ENCODE measurements at regions not wholly inside any gene's neighbourhood (a gene's known extent, or its start where the extent isn't known, plus 50 kb on each side); places are given as distances from the start of the nearest gene placed in this dataset.

GRCh38 chr4:153966641-153967040 is 177.8 kb upstream of the SFRP2 start:
- no peak for ATAC-seq
- TF ChIP-seq ESRRG (CRISPR knock-in tag; IDR thresholded peaks at IDR 0.05) = no peak
- no peak for TF ChIP-seq ZC3H10 (CRISPR knock-in tag; IDR thresholded peaks at IDR 0.05)
- no peak for TF ChIP-seq CSDC2 (CRISPR knock-in tag; IDR thresholded peaks at IDR 0.05)
- no peak for TF ChIP-seq OSR1 (CRISPR knock-in tag; IDR thresholded peaks at IDR 0.05)
- no peak for TF ChIP-seq TCF4 (CRISPR knock-in tag; IDR thresholded peaks at IDR 0.05; ENCODE audit: borderline replicate concordance)
- TF ChIP-seq TOX (CRISPR knock-in tag; IDR thresholded peaks at IDR 0.05; ENCODE audit: borderline replicate concordance) = no peak
- TF ChIP-seq PPARA (CRISPR knock-in tag; IDR thresholded peaks at IDR 0.05; ENCODE audit: borderline replicate concordance) = no peak
- TF ChIP-seq SNAI2 (CRISPR knock-in tag; IDR thresholded peaks at IDR 0.05) = no peak
- TF ChIP-seq RARB (CRISPR knock-in tag; IDR thresholded peaks at IDR 0.05) = no peak
- TF ChIP-seq CREB5 (CRISPR knock-in tag; IDR thresholded peaks at IDR 0.05; ENCODE audit: low read depth) = no peak
- no peak for TF ChIP-seq CSRNP3 (CRISPR knock-in tag; IDR thresholded peaks at IDR 0.05)
- no peak for TF ChIP-seq POU6F1 (CRISPR knock-in tag; IDR thresholded peaks at IDR 0.05; ENCODE audit: borderline replicate concordance, low read depth)
- no peak for TF ChIP-seq ARNTL (CRISPR knock-in tag; IDR thresholded peaks at IDR 0.05; ENCODE audit: borderline replicate concordance, low read depth)
- TF ChIP-seq PATZ1 (CRISPR knock-in tag; IDR thresholded peaks at IDR 0.05; ENCODE audit: borderline replicate concordance) = no peak
- no peak for TF ChIP-seq ZNF565 (CRISPR knock-in tag; conservative IDR thresholded peaks at IDR 0.05; ENCODE audit: low read depth)
- TF ChIP-seq ZFP3 (CRISPR knock-in tag; IDR thresholded peaks at IDR 0.05) = no peak

GRCh38 chr4:153963216-153963615 is 174.3 kb upstream of the SFRP2 start:
- ATAC-seq = no peak
- TF ChIP-seq OSR1 (CRISPR knock-in tag; IDR thresholded peaks at IDR 0.05) = no peak
- TF ChIP-seq RARB (CRISPR knock-in tag; IDR thresholded peaks at IDR 0.05) = no peak
- no peak for TF ChIP-seq CREB5 (CRISPR knock-in tag; IDR thresholded peaks at IDR 0.05; ENCODE audit: low read depth)
- TF ChIP-seq PPARA (CRISPR knock-in tag; IDR thresholded peaks at IDR 0.05; ENCODE audit: borderline replicate concordance) = no peak
- TF ChIP-seq ZFP30 (CRISPR knock-in tag; IDR thresholded peaks at IDR 0.05) = no peak
- no peak for TF ChIP-seq ISL1 (CRISPR knock-in tag; IDR thresholded peaks at IDR 0.05)
- no peak for TF ChIP-seq TCF4 (CRISPR knock-in tag; IDR thresholded peaks at IDR 0.05; ENCODE audit: borderline replicate concordance)
- no peak for TF ChIP-seq BACH2 (CRISPR knock-in tag; IDR thresholded peaks at IDR 0.05; ENCODE audit: borderline replicate concordance)
- TF ChIP-seq TSHZ2 (CRISPR knock-in tag; IDR thresholded peaks at IDR 0.05) = no peak
- TF ChIP-seq ARNTL (CRISPR knock-in tag; IDR thresholded peaks at IDR 0.05; ENCODE audit: borderline replicate concordance, low read depth) = no peak
- TF ChIP-seq POU6F1 (CRISPR knock-in tag; IDR thresholded peaks at IDR 0.05; ENCODE audit: borderline replicate concordance, low read depth) = no peak
- TF ChIP-seq SNAI2 (CRISPR knock-in tag; IDR thresholded peaks at IDR 0.05) = no peak
- no peak for TF ChIP-seq GLIS3 (CRISPR knock-in tag; IDR thresholded peaks at IDR 0.05)
- TF ChIP-seq ESRRG (CRISPR knock-in tag; IDR thresholded peaks at IDR 0.05) = no peak
- no peak for TF ChIP-seq ZFP3 (CRISPR knock-in tag; IDR thresholded peaks at IDR 0.05)
- no peak for TF ChIP-seq ZC3H10 (CRISPR knock-in tag; IDR thresholded peaks at IDR 0.05)
- no peak for TF ChIP-seq TOX (CRISPR knock-in tag; IDR thresholded peaks at IDR 0.05; ENCODE audit: borderline replicate concordance)
- TF ChIP-seq ZNF70 (CRISPR knock-in tag; IDR thresholded peaks at IDR 0.05) = no peak

Measured in SK-N-SH treated with all-trans-retinoic acid at 6 μM for 48 hours (cell line).